IMR-90 (cell line): ENCODE measurements at regions not wholly inside any gene's neighbourhood (a gene's known extent, or its start where the extent isn't known, plus 50 kb on each side); places are given as distances from the start of the nearest gene placed in this dataset.

Experiments
- ATAC-seq: fragments of 200-7000 bp; cut with Tn5 transposase; 2 replicates; pipeline ENCODE4 v1.9.1; 2020; ENCODE audit warnings: low read depth, mild to moderate bottlenecking, moderate library complexity
- BruUV-seq: library from RNA; stranded (reverse); fragments of 400-500 nt; replicated peaks from 2 replicates; lab custom pipeline; 2021; lab: Mats Ljungman, UMichigan
- CTCF ChIA-PET: fragments of 300-600 bp; formaldehyde crosslinking; extraction: SDS; loops from one replicate; lab custom pipeline; 2021; ENCODE audit warnings: antibody characterized with exemption; lab: Yijun Ruan, JAX
- POLR2A ChIA-PET: fragments of 300-600 bp; sonication (Branson Sonifier 250); formaldehyde crosslinking; loops from one replicate; lab custom pipeline; 2022; ENCODE audit warnings: antibody characterized with exemption; ENCODE audit not compliant: unreplicated experiment; lab: Charles Lee
- DNase-seq: peaks from one replicate; pipeline ENCODE4 v3.0.0; 2013
- H2AFZ ChIP-seq: replicated peaks from 2 replicates; pipeline ENCODE3; 2013; ENCODE audit warnings: low read length, mild to moderate bottlenecking; ENCODE audit not compliant: poor library complexity
- H2AK5ac ChIP-seq: 2 replicates; pipeline ENCODE4 v1.6.1; 2013; ENCODE audit warnings: low read depth, low read length, inconsistent platforms
- H2AK9ac ChIP-seq: replicated peaks from 2 replicates; pipeline ENCODE3; 2013; ENCODE audit warnings: mild to moderate bottlenecking, low read depth, low read length, moderate library complexity; ENCODE audit not compliant: poor library complexity
- H2BK120ac ChIP-seq: 2 replicates; pipeline ENCODE4 v1.6.1; 2013; ENCODE audit warnings: low read depth, low read length, inconsistent platforms
- H2BK15ac ChIP-seq: 3 replicates; pipeline ENCODE4 v1.6.1; 2013; ENCODE audit warnings: low read depth, low read length, inconsistent platforms
- H2BK20ac ChIP-seq: 2 replicates; pipeline ENCODE4 v1.6.1; 2013; ENCODE audit warnings: low read depth, mild to moderate bottlenecking, inconsistent platforms, low read length, moderate library complexity
- H2BK5ac ChIP-seq: 2 replicates; pipeline ENCODE4 v1.6.1; 2013; ENCODE audit warnings: mild to moderate bottlenecking, low read depth, low read length, inconsistent platforms; ENCODE audit not compliant: poor library complexity, severe bottlenecking
- H3K14ac ChIP-seq: replicated peaks from 2 replicates; pipeline ENCODE4 v1.6.1; 2013; ENCODE audit warnings: low read depth, low read length, inconsistent platforms
- H3K18ac ChIP-seq: 2 replicates; pipeline ENCODE4 v1.6.1; 2013; ENCODE audit warnings: low read depth, low read length, control low read depth
- H3K23ac ChIP-seq: 2 replicates; pipeline ENCODE4 v1.6.1; 2013; ENCODE audit warnings: low read depth, low read length, inconsistent platforms
- H3K27ac ChIP-seq: 2 replicates; pipeline ENCODE4 v1.5.1; 2013; ENCODE audit warnings: mild to moderate bottlenecking, control low read depth, low read length; ENCODE audit not compliant: insufficient read depth
- H3K27me3 ChIP-seq: 2 replicates; pipeline ENCODE4 v1.6.1; 2013; ENCODE audit warnings: low read length; ENCODE audit not compliant: control insufficient read depth, insufficient read depth
- H3K36me3 ChIP-seq: 2 replicates; pipeline ENCODE4 v1.6.1; 2013; ENCODE audit warnings: low read length, mixed read lengths; ENCODE audit not compliant: control insufficient read depth, insufficient read depth
- H3K4ac ChIP-seq: 2 replicates; pipeline ENCODE4 v1.6.1; 2013; ENCODE audit warnings: low read depth, low read length, inconsistent platforms
- H3K4me1 ChIP-seq: 2 replicates; pipeline ENCODE4 v1.6.1; 2013; ENCODE audit warnings: low read length, mixed read lengths; ENCODE audit not compliant: control insufficient read depth, insufficient read depth
- H3K4me2 ChIP-seq: 2 replicates; pipeline ENCODE4 v1.6.1; 2013; ENCODE audit warnings: low read depth, mild to moderate bottlenecking, control low read depth, low read length, moderate library complexity
- H3K4me3 ChIP-seq: 2 replicates; pipeline ENCODE4 v1.5.1; 2013; ENCODE audit warnings: low read depth, mild to moderate bottlenecking, control low read depth, low read length, moderate library complexity; ENCODE audit not compliant: insufficient read depth
- H3K56ac ChIP-seq: 2 replicates; pipeline ENCODE4 v1.6.1; 2013; ENCODE audit warnings: low read length, inconsistent platforms; ENCODE audit not compliant: insufficient read depth; ENCODE audit errors: extremely low read depth
- H3K79me1 ChIP-seq, 2 experiments: 2 replicates each; pipeline ENCODE4 v1.6.1; 2013; ENCODE audit warnings: low read length in 2 of 2, inconsistent platforms in 1 of 2, low read depth in 1 of 2
- H3K9ac ChIP-seq: 2 replicates; pipeline ENCODE4 v1.6.1; 2013; ENCODE audit warnings: low read depth, low read length, control low read depth
- H3K9me1 ChIP-seq: 2 replicates; pipeline ENCODE4 v1.6.1; 2013; ENCODE audit warnings: low read length, inconsistent platforms; ENCODE audit not compliant: insufficient read depth
- H3K9me3 ChIP-seq: 2 replicates; pipeline ENCODE4 v1.6.1; 2013; ENCODE audit warnings: low read length; ENCODE audit not compliant: control insufficient read depth, insufficient read depth
- H4K20me1 ChIP-seq: 2 replicates; pipeline ENCODE4 v1.6.1; 2013; ENCODE audit warnings: low read length, inconsistent platforms; ENCODE audit not compliant: insufficient read depth
- H4K5ac ChIP-seq: 2 replicates; pipeline ENCODE4 v1.6.1; 2013; ENCODE audit warnings: mild to moderate bottlenecking, low read depth, low read length, control low read depth
- H4K8ac ChIP-seq, 2 experiments: 2 replicates each; pipeline ENCODE4 v1.6.1; 2013; ENCODE audit warnings: low read depth in 2 of 2, low read length in 2 of 2, control low read depth in 1 of 2, inconsistent platforms in 1 of 2
- H4K91ac ChIP-seq: 2 replicates; pipeline ENCODE4 v1.6.1; 2013; ENCODE audit warnings: low read depth, low read length, inconsistent platforms; ENCODE audit not compliant: insufficient read depth
- BHLHE40 ChIP-seq: fragments of 150-350 bp; IDR thresholded peaks from 2 replicates; pipeline ENCODE4 v1.6.1; 2016; ENCODE audit warnings: mild to moderate bottlenecking, low read depth, low read length
- CEBPB ChIP-seq: IDR thresholded peaks from 2 replicates; pipeline ENCODE4 v1.6.1; 2012; ENCODE audit warnings: low read depth, low read length, improper control_type of control experiment
- CHD1 ChIP-seq: IDR thresholded peaks from 2 replicates; pipeline ENCODE4 v1.6.1; 2012; ENCODE audit warnings: low read depth, low read length, improper control_type of control experiment
- CTCF ChIP-seq: conservative IDR thresholded peaks from 2 replicates; pipeline ENCODE4 v1.5.1; 2012; ENCODE audit warnings: mild to moderate bottlenecking, low read depth, low read length, improper control_type of control experiment
- ELK1 ChIP-seq: fragments of 150-350 bp; IDR thresholded peaks from 2 replicates; pipeline ENCODE4 v1.6.1; 2016; ENCODE audit warnings: low read depth, mild to moderate bottlenecking, low read length, moderate library complexity, borderline replicate concordance
- FOS ChIP-seq: fragments of 150-350 bp; IDR thresholded peaks from 2 replicates; pipeline ENCODE4 v1.6.1; 2016; ENCODE audit warnings: low read depth, low read length
- MAFK ChIP-seq: IDR thresholded peaks from 2 replicates; pipeline ENCODE4 v1.6.1; 2012; ENCODE audit warnings: low read depth, low read length, improper control_type of control experiment
- MAZ ChIP-seq: IDR thresholded peaks from 2 replicates; pipeline ENCODE4 v1.6.1; 2012; ENCODE audit warnings: low read depth, mild to moderate bottlenecking, low read length, improper control_type of control experiment, moderate library complexity, borderline replicate concordance
- MXI1 ChIP-seq: IDR thresholded peaks from 2 replicates; pipeline ENCODE4 v1.6.1; 2012; ENCODE audit warnings: low read depth, mild to moderate bottlenecking, low read length, moderate library complexity, borderline replicate concordance
- NFE2L2 ChIP-seq: fragments of 150-350 bp; IDR thresholded peaks from 2 replicates; pipeline ENCODE4 v1.6.1; 2016; ENCODE audit warnings: low read depth, mild to moderate bottlenecking, low read length
- POLR2A ChIP-seq: IDR thresholded peaks from 2 replicates; pipeline ENCODE4 v1.6.1; 2012; ENCODE audit warnings: mild to moderate bottlenecking, low read depth, low read length
- RAD21 ChIP-seq: IDR thresholded peaks from 2 replicates; pipeline ENCODE4 v1.6.1; 2012; ENCODE audit warnings: low read length, improper control_type of control experiment
- RCOR1 ChIP-seq: IDR thresholded peaks from 2 replicates; pipeline ENCODE4 v1.6.1; 2012; ENCODE audit warnings: mild to moderate bottlenecking, low read length, improper control_type of control experiment; ENCODE audit not compliant: insufficient replicate concordance
- RFX5 ChIP-seq: IDR thresholded peaks from 2 replicates; pipeline ENCODE4 v1.8.0; 2012; ENCODE audit warnings: low read depth, mild to moderate bottlenecking, low read length, moderate library complexity
- SMC3 ChIP-seq: fragments of 150-350 bp; IDR thresholded peaks from 2 replicates; pipeline ENCODE4 v1.6.1; 2016; ENCODE audit warnings: low read depth, mild to moderate bottlenecking, antibody characterized with exemption, low read length, moderate library complexity
- USF2 ChIP-seq: fragments of 150-350 bp; IDR thresholded peaks from 2 replicates; pipeline ENCODE4 v1.6.1; 2017; ENCODE audit warnings: mild to moderate bottlenecking, antibody characterized with exemption, low read length, low read depth
- WGBS, 2 experiments: methylation state at CpG; one replicate each; pipeline versions ENCODE4 v1.1.5 to v1.1.7; 2013; ENCODE audit warnings: missing lambda C conversion rate in 2 of 2; ENCODE audit not compliant: insufficient read length in 1 of 2; ENCODE audit errors: extremely low coverage in 2 of 2; 5-methylcytosine and 5-hydroxymethylcytosine counted together
- dilution Hi-C: fragments of 300-500 bp; cut with HindIII; formaldehyde crosslinking; loops from one replicate; pipeline ENCODE4 v1.14.3; 2018; ENCODE audit warnings: low sequenced_read_pairs; ENCODE audit not compliant: unreplicated experiment
- in situ Hi-C: fragments of 300-500 bp; cut with MboI; formaldehyde crosslinking; loops from 3 replicates; pipeline ENCODE4 v1.14.3; 2019; ENCODE audit warnings: low sequenced_read_pairs, inconsistent platforms, mixed read lengths
- intact Hi-C: fragments of 100-400 bp; cut with micrococcal nuclease; formaldehyde crosslinking; loops from 2 replicates; pipeline ENCODE4 v1.10.0; 2022

- no peak overlapping the region for H4K8ac ChIP-seq
- ChIA-PET CTCF (no interaction called here), POLR2A (no interaction called here)
- H3K14ac ChIP-seq, result no peak overlapping the region
- no peaks in the 10 kb centered on the region for H3K79me1 ChIP-seq
- ATAC-seq, result no peak
- WGBS, 2 experiments, result 100% methylated on average over 1 of the region's 1 CpG; no CpG with 5 or more reads in 1 of the 2 experiments
- no peak for DNase-seq
- no peak overlapping the region for H3K4me2 ChIP-seq
- H3K4ac ChIP-seq, result no peak overlapping the region
- H4K5ac ChIP-seq, result no peak overlapping the region
- no peaks in the 10 kb centered on the region for H4K20me1 ChIP-seq
- in situ Hi-C loops (no loop called here), dilution Hi-C loops (no loop called here), intact Hi-C loops (no loop called here)
- H3K27ac ChIP-seq, result no peak overlapping the region
- H3K4me1 ChIP-seq, result no peaks in the 10 kb centered on the region
- H2BK15ac ChIP-seq, result no peak overlapping the region
- peaks cover 4% of the 10 kb centered on the region; the same call in 1 of the 2 replicates for H3K9me3 ChIP-seq
- H3K27me3 ChIP-seq, result no peaks in the 10 kb centered on the region; the same call in none of the 2 replicates
- no peak overlapping the region for H2BK20ac ChIP-seq
- H2BK5ac ChIP-seq, result no peak overlapping the region
- H2BK120ac ChIP-seq, result no peak overlapping the region
- H3K9me1 ChIP-seq, result no peaks in the 10 kb centered on the region
- H3K9ac ChIP-seq, result no peak overlapping the region
- H4K91ac ChIP-seq, result no peak overlapping the region
- no peaks in the 10 kb centered on the region for H3K36me3 ChIP-seq
- no peak overlapping the region for H3K23ac ChIP-seq
- TF ChIP-seq SMC3, result no peak
- no peak for TF ChIP-seq MAFK
- no peak for TF ChIP-seq RAD21
- no peak for TF ChIP-seq CEBPB
- TF ChIP-seq ELK1, result no peak
- no peak for TF ChIP-seq BHLHE40
- TF ChIP-seq POLR2A, result no peak
- TF ChIP-seq MAZ, result no peak
- no peak for TF ChIP-seq FOS
- no peak for TF ChIP-seq RCOR1
- no peak for TF ChIP-seq NFE2L2
- TF ChIP-seq USF2, result no peak
- TF ChIP-seq MXI1, result no peak
- no peak for TF ChIP-seq CHD1
- no peak for TF ChIP-seq CTCF
- TF ChIP-seq RFX5, result no peak
- H2AFZ ChIP-seq, result no peak overlapping the region
- no peak overlapping the region for H3K18ac ChIP-seq
- H3K56ac ChIP-seq, result no peak overlapping the region
- no peak overlapping the region for H3K4me3 ChIP-seq
- no peak overlapping the region for H2AK9ac ChIP-seq
- no TSS peak for BruUV-seq
- no peak overlapping the region for H2AK5ac ChIP-seq
Measured at GRCh38 chr2:190136259-190136658, 73.7 kb upstream of the MSTN start.
